Keratinocyte (primary cell): ENCODE measurements at regions not wholly inside any gene's neighbourhood (a gene's known extent, or its start where the extent isn't known, plus 50 kb on each side); places are given as distances from the start of the nearest gene placed in this dataset.

Source experiments
- DNase-seq: peaks from one replicate; pipeline ENCODE4 v3.0.0-alpha.2; 2011; ENCODE audit warnings: low read depth, missing footprints, low spot score
- FAIRE-seq: peaks from 2 replicates; lab custom pipeline; 2011; peaks lifted over from hg19 to GRCh38; lab: Jason Lieb, UNC
- H2AFZ ChIP-seq: 2 replicates; pipeline ENCODE4 v1.6.0; 2012; ENCODE audit warnings: low read length, control low read depth, inconsistent platforms; ENCODE audit not compliant: control insufficient read depth
- H3K27ac ChIP-seq: 2 replicates; pipeline ENCODE4 v1.5.1; 2011; ENCODE audit warnings: low read length; ENCODE audit not compliant: control insufficient read depth, insufficient read depth
- H3K27me3 ChIP-seq: 3 replicates; pipeline ENCODE4 v1.6.0; 2011; ENCODE audit warnings: low read length; ENCODE audit not compliant: control insufficient read depth, insufficient read depth; ENCODE audit errors: extremely low read depth
- H3K36me3 ChIP-seq, 2 experiments: 2 replicates in 1 of 2; 3 replicates in 1 of 2; pipeline ENCODE4 v1.5.1; 2011; ENCODE audit warnings: low read length in 2 of 2, mild to moderate bottlenecking in 1 of 2; ENCODE audit not compliant: control insufficient read depth in 2 of 2, insufficient read depth in 2 of 2; ENCODE audit errors: extremely low read depth in 1 of 2
- H3K4me1 ChIP-seq: 3 replicates; pipeline ENCODE4 v1.5.1; 2011; ENCODE audit warnings: low read length; ENCODE audit not compliant: control insufficient read depth, insufficient read depth; ENCODE audit errors: extremely low read depth
- H3K4me2 ChIP-seq: 3 replicates; pipeline ENCODE4 v1.6.0; 2011; ENCODE audit warnings: low read depth, low read length; ENCODE audit not compliant: control insufficient read depth, insufficient read depth; ENCODE audit errors: extremely low read depth
- H3K4me3 ChIP-seq, 3 experiments: fragments of 200-600 bp in 1 of 3; sonication (generic) in 1 of 3; 2 replicates in 2 of 3; 3 replicates in 1 of 3; pipeline ENCODE4 v1.5.1; 2011 to 2016; ENCODE audit warnings: low read length in 3 of 3, mild to moderate bottlenecking in 3 of 3, control low read depth in 2 of 3, inconsistent platforms in 1 of 3, low read depth in 1 of 3, mixed read lengths in 1 of 3, mixed run types in 1 of 3, moderate library complexity in 1 of 3; ENCODE audit not compliant: control insufficient read depth in 2 of 3, insufficient read depth in 2 of 3; ENCODE audit errors: extremely low read depth in 1 of 3
- H3K79me2 ChIP-seq: 2 replicates; pipeline ENCODE4 v1.6.0; 2012; ENCODE audit warnings: low read length; ENCODE audit not compliant: control insufficient read depth, insufficient read depth
- H3K9ac ChIP-seq: 3 replicates; pipeline ENCODE4 v1.6.0; 2011; ENCODE audit warnings: low read length; ENCODE audit not compliant: control insufficient read depth, insufficient read depth; ENCODE audit errors: extremely low read depth
- H3K9me1 ChIP-seq: 3 replicates; pipeline ENCODE4 v1.6.0; 2011; ENCODE audit warnings: low read length; ENCODE audit not compliant: control insufficient read depth, insufficient read depth; ENCODE audit errors: extremely low read depth
- H3K9me3 ChIP-seq: 2 replicates; pipeline ENCODE4 v1.5.1; 2012; ENCODE audit warnings: low read depth, low read length; ENCODE audit not compliant: control insufficient read depth
- H4K20me1 ChIP-seq: 3 replicates; pipeline ENCODE4 v1.6.0; 2011; ENCODE audit warnings: low read length; ENCODE audit not compliant: control insufficient read depth, insufficient read depth; ENCODE audit errors: extremely low read depth
- EZH2 ChIP-seq: IDR thresholded peaks from one replicate; pipeline ENCODE4 v1.6.1; 2012; ENCODE audit warnings: inconsistent platforms, mild to moderate bottlenecking, low read length, moderate library complexity
- dilution Hi-C: fragments of 300-500 bp; cut with MboI; formaldehyde crosslinking; loops from one replicate; pipeline ENCODE4 v1.7.0; 2020; ENCODE audit warnings: low sequenced_read_pairs; ENCODE audit not compliant: extremely low pct_ligation_motif_present
- TF ChIP-seq, protein P1 (sequence below), 3 experiments: IDR thresholded peaks in 1 of 3; conservative IDR thresholded peaks in 1 of 3; optimal IDR thresholded peaks in 1 of 3; 2 replicates in 2 of 3; 3 replicates in 1 of 3; pipeline versions ENCODE3 to v1.5.1; 2011; ENCODE audit warnings: low read length in 3 of 3, mild to moderate bottlenecking in 3 of 3, moderate library complexity in 2 of 3, control low read depth in 1 of 3, inconsistent platforms in 1 of 3; ENCODE audit not compliant: insufficient read depth in 2 of 3; ENCODE audit errors: extremely low read depth in 1 of 3

DNA sequence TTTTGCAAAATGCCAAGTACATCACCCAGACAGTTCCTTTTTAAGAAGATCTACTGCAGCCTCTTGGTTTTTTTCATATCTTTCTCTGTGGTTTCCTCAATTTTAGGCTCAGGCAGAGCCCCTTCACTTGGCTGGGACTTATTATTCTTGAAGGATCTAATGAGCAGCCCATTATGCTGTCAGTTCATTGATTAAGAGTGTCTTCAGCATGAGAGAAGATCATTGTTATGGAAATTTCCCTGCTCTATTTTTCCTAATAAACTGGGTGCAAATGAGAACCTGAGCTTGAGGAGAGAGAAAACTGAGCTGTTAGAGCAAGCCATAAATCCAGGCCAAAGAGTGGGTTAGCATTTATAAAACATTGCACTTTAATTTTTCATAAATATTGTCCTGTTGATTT lies 146.5 kb downstream of the SEC23IP start:
- H3K79me2 ChIP-seq = no peaks in the 10 kb centered on the region
- DNase-seq (no peak), FAIRE-seq (no peak)
- no peak overlapping the region for H2AFZ ChIP-seq
- H3K4me2 ChIP-seq = no peak overlapping the region
- H3K9me3 ChIP-seq = no peaks in the 10 kb centered on the region
- dilution Hi-C loops = no loop called here
- no peaks in the 10 kb centered on the region for H3K9me1 ChIP-seq
- no peak overlapping the region for H3K4me3 ChIP-seq
- H3K27ac ChIP-seq = no peak overlapping the region
- H4K20me1 ChIP-seq = no peaks in the 10 kb centered on the region
- no peak overlapping the region for H3K9ac ChIP-seq
- no peak for TF ChIP-seq EZH2
- TF ChIP-seq, protein P1, sequence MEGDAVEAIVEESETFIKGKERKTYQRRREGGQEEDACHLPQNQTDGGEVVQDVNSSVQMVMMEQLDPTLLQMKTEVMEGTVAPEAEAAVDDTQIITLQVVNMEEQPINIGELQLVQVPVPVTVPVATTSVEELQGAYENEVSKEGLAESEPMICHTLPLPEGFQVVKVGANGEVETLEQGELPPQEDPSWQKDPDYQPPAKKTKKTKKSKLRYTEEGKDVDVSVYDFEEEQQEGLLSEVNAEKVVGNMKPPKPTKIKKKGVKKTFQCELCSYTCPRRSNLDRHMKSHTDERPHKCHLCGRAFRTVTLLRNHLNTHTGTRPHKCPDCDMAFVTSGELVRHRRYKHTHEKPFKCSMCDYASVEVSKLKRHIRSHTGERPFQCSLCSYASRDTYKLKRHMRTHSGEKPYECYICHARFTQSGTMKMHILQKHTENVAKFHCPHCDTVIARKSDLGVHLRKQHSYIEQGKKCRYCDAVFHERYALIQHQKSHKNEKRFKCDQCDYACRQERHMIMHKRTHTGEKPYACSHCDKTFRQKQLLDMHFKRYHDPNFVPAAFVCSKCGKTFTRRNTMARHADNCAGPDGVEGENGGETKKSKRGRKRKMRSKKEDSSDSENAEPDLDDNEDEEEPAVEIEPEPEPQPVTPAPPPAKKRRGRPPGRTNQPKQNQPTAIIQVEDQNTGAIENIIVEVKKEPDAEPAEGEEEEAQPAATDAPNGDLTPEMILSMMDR (optimal IDR thresholded peaks at IDR 0.05 in 1 of 3, IDR thresholded peaks at IDR 0.05 in 1 of 3, conservative IDR thresholded peaks at IDR 0.05 in 1 of 3; ENCODE audit: extremely low read depth in 1 of 3, insufficient read depth in 2 of 3, low read length in 3 of 3) = no peak
- H3K4me1 ChIP-seq = no peaks in the 10 kb centered on the region
- no peaks in the 10 kb centered on the region for H3K36me3 ChIP-seq
- no peaks in the 10 kb centered on the region for H3K27me3 ChIP-seq

- no peak overlapping the region for H3K4me2 ChIP-seq
- FAIRE-seq = no peak
- no peaks in the 10 kb centered on the region for H3K79me2 ChIP-seq
- no peaks in the 10 kb centered on the region for H3K9me1 ChIP-seq
- H3K4me3 ChIP-seq = no peak overlapping the region
- H3K27me3 ChIP-seq = no peaks in the 10 kb centered on the region
- no peak overlapping the region for H3K9ac ChIP-seq
- no peak overlapping the region for H2AFZ ChIP-seq
- no peaks in the 10 kb centered on the region for H3K36me3 ChIP-seq
- TF ChIP-seq, protein P1 (optimal IDR thresholded peaks at IDR 0.05 in 1 of 3, IDR thresholded peaks at IDR 0.05 in 1 of 3, conservative IDR thresholded peaks at IDR 0.05 in 1 of 3; ENCODE audit: extremely low read depth in 1 of 3, insufficient read depth in 2 of 3, low read length in 3 of 3) = no peak
- no peak for TF ChIP-seq EZH2
- H3K4me1 ChIP-seq = no peaks in the 10 kb centered on the region
- dilution Hi-C loops = no loop called here
- H4K20me1 ChIP-seq = no peaks in the 10 kb centered on the region
- DNase-seq = no peak
- no peak overlapping the region for H3K27ac ChIP-seq
- H3K9me3 ChIP-seq = no peaks in the 10 kb centered on the region
These were observed 147.3 kb downstream of the SEC23IP start for GRCh38 chr10:120039826-120040225.
